Neural cell (in vitro differentiated cells): ENCODE measurements at regions not wholly inside any gene's neighbourhood (a gene's known extent, or its start where the extent isn't known, plus 50 kb on each side); places are given as distances from the start of the nearest gene placed in this dataset.

Experiments
- H2AFZ ChIP-seq: fragments of 200-600, 300-800 bp; sonication (generic), shearing (Covaris generic); 2 replicates; pipeline ENCODE4 v1.6.0; 2014; ENCODE audit warnings: low read depth, mild to moderate bottlenecking, antibody characterized with exemption, low read length, moderate library complexity
- H3F3A ChIP-seq: fragments of 200-600 bp; shearing (Covaris generic); 2 replicates; pipeline ENCODE4 v1.6.1; 2016; ENCODE audit warnings: mild to moderate bottlenecking, moderate library complexity, mixed read lengths, antibody characterized with exemption, low read length; ENCODE audit not compliant: insufficient read depth, poor library complexity, severe bottlenecking
- H3K27ac ChIP-seq: fragments of 200-600, 300-800 bp; sonication (generic), shearing (Covaris generic); 2 replicates; pipeline ENCODE4 v1.5.1; 2014; ENCODE audit warnings: mild to moderate bottlenecking, low read length, moderate library complexity
- H3K27me3 ChIP-seq: fragments of 300-800, 200-600 bp; sonication (generic), shearing (Covaris generic); 2 replicates; pipeline ENCODE4 v1.6.0; 2014; ENCODE audit warnings: mild to moderate bottlenecking, low read depth, low read length, moderate library complexity; ENCODE audit not compliant: insufficient read depth
- H3K36me3 ChIP-seq: fragments of 300-800, 200-600 bp; sonication (generic), shearing (Covaris generic); 2 replicates; pipeline ENCODE4 v1.5.1; 2014; ENCODE audit warnings: mild to moderate bottlenecking, antibody characterized with exemption, low read length, moderate library complexity; ENCODE audit not compliant: insufficient read depth
- H3K4me2 ChIP-seq: fragments of 300-800, 200-600 bp; sonication (generic), shearing (Covaris generic); 2 replicates; pipeline ENCODE4 v1.6.0; 2014; ENCODE audit warnings: mild to moderate bottlenecking, low read length
- H3K4me3 ChIP-seq: fragments of 300-800, 200-600 bp; sonication (generic), shearing (Covaris generic); 2 replicates; pipeline ENCODE4 v1.5.1; 2014; ENCODE audit warnings: mild to moderate bottlenecking, low read length, moderate library complexity
- H3K79me2 ChIP-seq: fragments of 200-600 bp; shearing (Covaris generic); replicated peaks from 2 replicates; pipeline ENCODE4 v1.6.0; 2014; ENCODE audit warnings: mild to moderate bottlenecking, low read length, moderate library complexity; ENCODE audit not compliant: insufficient read depth
- H3K9ac ChIP-seq: fragments of 300-800, 200-600 bp; sonication (generic), shearing (Covaris generic); 2 replicates; pipeline ENCODE4 v1.6.1; 2016; ENCODE audit warnings: mild to moderate bottlenecking, low read length, mixed read lengths
- H3K9me2 ChIP-seq: fragments of 200-600 bp; shearing (Covaris generic); 2 replicates; pipeline ENCODE4 v1.6.1; 2016; ENCODE audit warnings: mild to moderate bottlenecking, low read length, mixed read lengths; ENCODE audit not compliant: insufficient read depth
- H3K9me3 ChIP-seq: fragments of 200-600, 300-800 bp; sonication (generic), shearing (Covaris generic); 2 replicates; pipeline ENCODE4 v1.6.1; 2016; ENCODE audit warnings: mild to moderate bottlenecking, mixed run types, low read length, moderate library complexity, mixed read lengths
- H4K20me1 ChIP-seq: fragments of 200-600 bp; shearing (Covaris generic); 2 replicates; pipeline ENCODE4 v1.6.1; 2016; ENCODE audit warnings: mild to moderate bottlenecking, mixed run types; ENCODE audit not compliant: insufficient read depth
- CTCF ChIP-seq: fragments of 450-650 bp; IDR thresholded peaks from 2 replicates; pipeline ENCODE4 v1.5.1; 2014; ENCODE audit warnings: antibody characterized with exemption, mild to moderate bottlenecking, moderate library complexity; ENCODE audit not compliant: poor library complexity, severe bottlenecking
- EP300 ChIP-seq: fragments of 450-650 bp; conservative IDR thresholded peaks from 2 replicates; pipeline ENCODE4 v1.6.1; 2014; ENCODE audit warnings: antibody characterized with exemption, mild to moderate bottlenecking, moderate library complexity; ENCODE audit not compliant: poor library complexity, severe bottlenecking
- EZH2 ChIP-seq: fragments of 200-600, 300-800 bp; shearing (Covaris generic), sonication (generic); IDR thresholded peaks from 2 replicates; pipeline ENCODE4 v1.6.1; 2014; ENCODE audit warnings: antibody characterized with exemption, low read length, borderline replicate concordance, mild to moderate bottlenecking; ENCODE audit not compliant: insufficient read depth, poor library complexity, severe bottlenecking
- MXI1 ChIP-seq: fragments of 450-650 bp; conservative IDR thresholded peaks from 2 replicates; pipeline ENCODE4 v1.6.1; 2014; ENCODE audit warnings: antibody characterized with exemption, mild to moderate bottlenecking; ENCODE audit not compliant: poor library complexity, severe bottlenecking
- POLR2AphosphoS5 ChIP-seq: IDR thresholded peaks from 2 replicates; pipeline ENCODE4 v1.6.1; 2012
- RAD21 ChIP-seq: fragments of 450-650 bp; conservative IDR thresholded peaks from 2 replicates; pipeline ENCODE4 v1.6.1; 2014; ENCODE audit warnings: antibody characterized with exemption, mild to moderate bottlenecking, moderate library complexity
- SMC3 ChIP-seq: fragments of 450-650 bp; conservative IDR thresholded peaks from 2 replicates; pipeline ENCODE4 v1.6.1; 2014; ENCODE audit warnings: antibody characterized with exemption, mild to moderate bottlenecking, moderate library complexity; ENCODE audit not compliant: poor library complexity
- TAF1 ChIP-seq: IDR thresholded peaks from 2 replicates; pipeline ENCODE4 v1.6.1; 2012; ENCODE audit warnings: low read depth
- TF ChIP-seq, protein P1 (sequence below): IDR thresholded peaks from 2 replicates; pipeline ENCODE4 v1.6.1; 2012; ENCODE audit warnings: borderline replicate concordance

DNA sequence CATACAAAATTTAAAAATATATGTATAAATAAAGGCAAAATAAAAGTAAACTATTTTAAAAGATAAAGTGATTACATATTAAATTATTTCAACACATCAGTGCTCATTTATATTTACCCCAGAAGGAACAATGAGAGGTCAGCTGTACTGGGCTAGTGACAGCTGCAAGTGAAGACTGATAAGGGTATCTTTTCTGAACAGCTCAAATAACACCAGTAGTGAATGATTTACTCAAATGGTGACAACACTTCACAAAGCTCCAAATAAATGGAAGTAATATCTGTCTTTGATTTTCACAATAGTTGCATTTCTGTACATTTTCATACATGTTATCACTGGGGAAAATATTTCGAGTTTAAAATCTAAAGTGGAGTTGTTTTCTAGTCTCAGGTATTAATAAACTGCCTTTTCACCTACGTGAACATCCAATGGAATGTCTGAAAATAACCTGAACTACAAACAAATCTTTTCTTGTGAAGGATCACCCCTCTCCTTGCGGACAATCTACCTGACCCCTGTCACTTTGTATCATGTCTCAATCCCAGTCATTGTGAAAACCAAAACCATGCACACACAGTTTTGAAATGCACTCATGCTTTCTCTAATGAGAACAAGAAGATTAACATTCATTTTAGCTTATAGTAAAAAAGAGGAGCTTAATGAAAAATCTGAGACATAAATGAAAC, 1928.8 kb upstream of the CELF4 start:
- Histone ChIP-seq H3K9ac (no peak overlapping the region), H3K27me3 (no peaks in the 10 kb centered on the region), H3K79me2 (no peaks in the 10 kb centered on the region), H3K9me3 (no peaks in the 10 kb centered on the region), H3K4me2 (no peak overlapping the region), H2AFZ (no peak overlapping the region), H3K27ac (no peak overlapping the region), H3K9me2 (no peaks in the 10 kb centered on the region), H4K20me1 (no peaks in the 10 kb centered on the region), H3K36me3 (no peaks in the 10 kb centered on the region), H3K4me3 (no peak overlapping the region), H3F3A (no peaks in the 10 kb centered on the region)
- TF ChIP-seq EP300 (no peak), CTCF (no peak), RAD21 (no peak), TAF1 (no peak), MXI1 (no peak), POLR2AphosphoS5 (no peak), SMC3 (no peak), EZH2 (no peak)
- TF ChIP-seq, protein P1, sequence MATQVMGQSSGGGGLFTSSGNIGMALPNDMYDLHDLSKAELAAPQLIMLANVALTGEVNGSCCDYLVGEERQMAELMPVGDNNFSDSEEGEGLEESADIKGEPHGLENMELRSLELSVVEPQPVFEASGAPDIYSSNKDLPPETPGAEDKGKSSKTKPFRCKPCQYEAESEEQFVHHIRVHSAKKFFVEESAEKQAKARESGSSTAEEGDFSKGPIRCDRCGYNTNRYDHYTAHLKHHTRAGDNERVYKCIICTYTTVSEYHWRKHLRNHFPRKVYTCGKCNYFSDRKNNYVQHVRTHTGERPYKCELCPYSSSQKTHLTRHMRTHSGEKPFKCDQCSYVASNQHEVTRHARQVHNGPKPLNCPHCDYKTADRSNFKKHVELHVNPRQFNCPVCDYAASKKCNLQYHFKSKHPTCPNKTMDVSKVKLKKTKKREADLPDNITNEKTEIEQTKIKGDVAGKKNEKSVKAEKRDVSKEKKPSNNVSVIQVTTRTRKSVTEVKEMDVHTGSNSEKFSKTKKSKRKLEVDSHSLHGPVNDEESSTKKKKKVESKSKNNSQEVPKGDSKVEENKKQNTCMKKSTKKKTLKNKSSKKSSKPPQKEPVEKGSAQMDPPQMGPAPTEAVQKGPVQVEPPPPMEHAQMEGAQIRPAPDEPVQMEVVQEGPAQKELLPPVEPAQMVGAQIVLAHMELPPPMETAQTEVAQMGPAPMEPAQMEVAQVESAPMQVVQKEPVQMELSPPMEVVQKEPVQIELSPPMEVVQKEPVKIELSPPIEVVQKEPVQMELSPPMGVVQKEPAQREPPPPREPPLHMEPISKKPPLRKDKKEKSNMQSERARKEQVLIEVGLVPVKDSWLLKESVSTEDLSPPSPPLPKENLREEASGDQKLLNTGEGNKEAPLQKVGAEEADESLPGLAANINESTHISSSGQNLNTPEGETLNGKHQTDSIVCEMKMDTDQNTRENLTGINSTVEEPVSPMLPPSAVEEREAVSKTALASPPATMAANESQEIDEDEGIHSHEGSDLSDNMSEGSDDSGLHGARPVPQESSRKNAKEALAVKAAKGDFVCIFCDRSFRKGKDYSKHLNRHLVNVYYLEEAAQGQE, result no peak

GRCh38 chr18:39491408-39491807, 1925.8 kb upstream of the CELF4 start:
- Histone ChIP-seq H3K4me2 (no peak overlapping the region), H3K79me2 (no peaks in the 10 kb centered on the region), H3K36me3 (no peaks in the 10 kb centered on the region), H3K4me3 (no peak overlapping the region), H3K9me2 (no peaks in the 10 kb centered on the region), H3K9me3 (no peaks in the 10 kb centered on the region), H4K20me1 (no peaks in the 10 kb centered on the region), H3K9ac (no peak overlapping the region), H3F3A (no peaks in the 10 kb centered on the region), H3K27me3 (no peaks in the 10 kb centered on the region), H3K27ac (no peak overlapping the region), H2AFZ (no peak overlapping the region)
- TF ChIP-seq RAD21 (no peak), MXI1 (no peak), SMC3 (no peak)
- TF ChIP-seq, protein P1, result no peak
